NCI-H748 (cell line): ENCODE measurements at regions not wholly inside any gene's neighbourhood (a gene's known extent, or its start where the extent isn't known, plus 50 kb on each side); places are given as distances from the start of the nearest gene placed in this dataset.
A peak's percentile ranks its signal among the peaks of the same experiment; 100 is the strongest.
"Not testable (repeated sequence)": the region's sequence is repeated elsewhere in the genome, so short reads cannot be mapped to it uniquely, and the experiment has no call there.

Experiments used
- DNase-seq: peaks from one replicate; lab custom pipeline; 2025; ENCODE audit not compliant: unreplicated experiment; lab: John Stamatoyannopoulos, UW

- DNase-seq: no peak
Observed at GRCh38 chr3:134704133-134704532, 53.3 kb upstream of the KY start.

- peak; percentile 55 for DNase-seq
Observed at GRCh38 chr3:134704556-134704955, 53.7 kb upstream of the KY start.

GRCh38 chr3:134707908-134708597 lies 57.2 kb upstream of the KY start:
- no peak for DNase-seq

- DNase-seq: no peak
Observed at GRCh38 chr3:134708671-134709070, 57.8 kb upstream of the KY start.

- no peak for DNase-seq
Observed at GRCh38 chr3:134709076-134709475, 58.3 kb upstream of the KY start.

GRCh38 chr3:134709561-134710312 lies 58.9 kb upstream of the KY start:
- DNase-seq: no peak

GRCh38 chr3:134710313-134710680 lies 59.5 kb upstream of the KY start:
- no peak for DNase-seq

GRCh38 chr3:134711284-134711683 lies 60.5 kb upstream of the KY start:
- no peak for DNase-seq

GRCh38 chr3:134713671-134714070 lies 62.8 kb upstream of the KY start:
- DNase-seq: no peak

- no peak for DNase-seq
Observed at GRCh38 chr3:134718726-134719125, 67.9 kb upstream of the KY start.

- DNase-seq: no peak
Observed at GRCh38 chr3:134721214-134721613, 70.4 kb upstream of the KY start.

GRCh38 chr3:134722969-134723368 lies 72.1 kb upstream of the EPHB1 start:
- no peak for DNase-seq

- DNase-seq: no peak
Observed at GRCh38 chr3:134729649-134730048, 65.4 kb upstream of the EPHB1 start.

GRCh38 chr3:134737516-134737915 lies 57.5 kb upstream of the EPHB1 start:
- no peak for DNase-seq

GRCh38 chr3:134740077-134740476 lies 55.0 kb upstream of the EPHB1 start:
- DNase-seq: not testable (repeated sequence)

GRCh38 chr3:134742202-134742601 lies 52.9 kb upstream of the EPHB1 start:
- no peak for DNase-seq

- DNase-seq: no peak
Observed at GRCh38 chr3:134743006-134743405, 52.1 kb upstream of the EPHB1 start.
